ENCODE measurements at regions not wholly inside any gene's neighbourhood (a gene's known extent, or its start where the extent isn't known, plus 50 kb on each side); places are given as distances from the start of the nearest gene placed in this dataset.

GRCh38 chr7:67422601-67423000 is 426.0 kb downstream of the TYW1 start:
- DNase-seq (ENCODE audit: low spot score), result no peak

GRCh38 chr7:67423065-67423464 is 426.4 kb downstream of the TYW1 start:
- DNase-seq (ENCODE audit: low spot score), result no peak

- no peak for DNase-seq (ENCODE audit: low spot score)
These were observed 430.0 kb downstream of the TYW1 start for GRCh38 chr7:67426654-67427053.

GRCh38 chr7:67429735-67430134 is 433.1 kb downstream of the TYW1 start:
- no peak for DNase-seq (ENCODE audit: low spot score)

- DNase-seq (ENCODE audit: low spot score), result no peak
These were observed 436.1 kb downstream of the TYW1 start for GRCh38 chr7:67432536-67433234.

- no peak for DNase-seq (ENCODE audit: low spot score)
These were observed 439.4 kb downstream of the TYW1 start for GRCh38 chr7:67435894-67436535.

- no peak for DNase-seq (ENCODE audit: low spot score)
These were observed 441.7 kb downstream of the TYW1 start for GRCh38 chr7:67438198-67438882.

GRCh38 chr7:67438913-67439505 is 442.4 kb downstream of the TYW1 start:
- DNase-seq (ENCODE audit: low spot score), result no peak

- DNase-seq (ENCODE audit: low spot score), result no peak
These were observed 443.7 kb downstream of the TYW1 start for GRCh38 chr7:67440321-67440720.

- DNase-seq (ENCODE audit: low spot score), result no peak
These were observed 449.1 kb downstream of the TYW1 start for GRCh38 chr7:67445728-67446127.

GRCh38 chr7:67447297-67447696 is 450.7 kb downstream of the TYW1 start:
- no peak for DNase-seq (ENCODE audit: low spot score)

- DNase-seq (ENCODE audit: low spot score), result no peak
These were observed 451.6 kb downstream of the TYW1 start for GRCh38 chr7:67448271-67448670.

GRCh38 chr7:67450171-67450570 is 453.5 kb downstream of the TYW1 start:
- DNase-seq (ENCODE audit: low spot score), result no peak

GRCh38 chr7:67451306-67451705 is 454.7 kb downstream of the TYW1 start:
- no peak for DNase-seq (ENCODE audit: low spot score)

- DNase-seq (ENCODE audit: low spot score), result no peak
These were observed 455.9 kb downstream of the TYW1 start for GRCh38 chr7:67452516-67453026.

GRCh38 chr7:67453580-67454380 is 457.1 kb downstream of the TYW1 start:
- no peak for DNase-seq (ENCODE audit: low spot score)

GRCh38 chr7:67455508-67455907 is 458.9 kb downstream of the TYW1 start:
- no peak for DNase-seq (ENCODE audit: low spot score)

GRCh38 chr7:67462781-67463191 is 466.2 kb downstream of the TYW1 start:
- peak; percentile 43 for DNase-seq (ENCODE audit: low spot score)

GRCh38 chr7:67463316-67463715 is 466.7 kb downstream of the TYW1 start:
- no peak for DNase-seq (ENCODE audit: low spot score)

GRCh38 chr7:67463983-67464382 is 467.4 kb downstream of the TYW1 start:
- DNase-seq (ENCODE audit: low spot score), result no peak

GRCh38 chr7:67466109-67466508 is 469.5 kb downstream of the TYW1 start:
- DNase-seq (ENCODE audit: low spot score), result no peak

GRCh38 chr7:67470256-67470751 is 473.7 kb downstream of the TYW1 start:
- no peak for DNase-seq (ENCODE audit: low spot score)
